OCI-LY3 (cell line): ENCODE measurements at regions not wholly inside any gene's neighbourhood (a gene's known extent, or its start where the extent isn't known, plus 50 kb on each side); places are given as distances from the start of the nearest gene placed in this dataset.
"Not testable (repeated sequence)": the region's sequence is repeated elsewhere in the genome, so short reads cannot be mapped to it uniquely, and the experiment has no call there.

Experiments
- EZH2phosphoT487 ChIP-seq: fragments of 200-600 bp; shearing (Covaris generic); IDR thresholded peaks from 2 replicates; pipeline ENCODE4 v1.6.1; 2018; ENCODE audit warnings: antibody characterized with exemption, mixed run types, low read depth
- TF ChIP-seq, protein P1 (sequence below): fragments of 200-600, 300-600 bp; sonication (generic); IDR thresholded peaks from 2 replicates; pipeline ENCODE4 v1.5.1; 2014; ENCODE audit warnings: antibody characterized with exemption, low read length, low read depth

DNA sequence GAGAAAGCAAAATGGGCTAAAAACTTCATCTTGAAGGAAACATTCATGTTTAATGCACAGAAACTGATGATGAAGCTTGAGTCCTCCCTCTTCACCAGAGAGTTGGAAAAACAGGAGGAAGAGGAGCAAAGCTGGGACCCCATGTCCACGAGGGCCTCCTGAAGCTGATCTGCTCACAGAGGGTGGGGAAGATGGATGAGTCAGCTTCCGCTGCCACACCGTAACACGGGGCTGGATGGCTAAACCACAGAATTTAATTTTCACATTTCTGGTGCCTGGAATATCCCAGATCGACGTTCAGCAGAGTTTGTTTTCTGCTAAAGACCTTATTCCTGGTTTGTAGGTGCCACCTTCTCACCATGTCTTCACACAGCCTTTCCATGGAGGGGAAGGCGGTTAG, 634.4 kb downstream of the RPIA start:
- not testable (repeated sequence) for TF ChIP-seq EZH2phosphoT487
- TF ChIP-seq, protein P1, sequence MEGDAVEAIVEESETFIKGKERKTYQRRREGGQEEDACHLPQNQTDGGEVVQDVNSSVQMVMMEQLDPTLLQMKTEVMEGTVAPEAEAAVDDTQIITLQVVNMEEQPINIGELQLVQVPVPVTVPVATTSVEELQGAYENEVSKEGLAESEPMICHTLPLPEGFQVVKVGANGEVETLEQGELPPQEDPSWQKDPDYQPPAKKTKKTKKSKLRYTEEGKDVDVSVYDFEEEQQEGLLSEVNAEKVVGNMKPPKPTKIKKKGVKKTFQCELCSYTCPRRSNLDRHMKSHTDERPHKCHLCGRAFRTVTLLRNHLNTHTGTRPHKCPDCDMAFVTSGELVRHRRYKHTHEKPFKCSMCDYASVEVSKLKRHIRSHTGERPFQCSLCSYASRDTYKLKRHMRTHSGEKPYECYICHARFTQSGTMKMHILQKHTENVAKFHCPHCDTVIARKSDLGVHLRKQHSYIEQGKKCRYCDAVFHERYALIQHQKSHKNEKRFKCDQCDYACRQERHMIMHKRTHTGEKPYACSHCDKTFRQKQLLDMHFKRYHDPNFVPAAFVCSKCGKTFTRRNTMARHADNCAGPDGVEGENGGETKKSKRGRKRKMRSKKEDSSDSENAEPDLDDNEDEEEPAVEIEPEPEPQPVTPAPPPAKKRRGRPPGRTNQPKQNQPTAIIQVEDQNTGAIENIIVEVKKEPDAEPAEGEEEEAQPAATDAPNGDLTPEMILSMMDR: not testable (repeated sequence)
